ENCODE measurements at regions not wholly inside any gene's neighbourhood (a gene's known extent, or its start where the extent isn't known, plus 50 kb on each side); places are given as distances from the start of the nearest gene placed in this dataset.

- Histone ChIP-seq H3K79me2 (ENCODE audit: control insufficient read depth, insufficient read depth, low read length) (no peaks in the 10 kb centered on the region), H3K9me1 (replicated peaks; ENCODE audit: control insufficient read depth, extremely low read depth, insufficient read depth, low read length) (no peaks in the 10 kb centered on the region), H4K20me1 (replicated peaks; ENCODE audit: control insufficient read depth, extremely low read depth, insufficient read depth, low read length) (no peaks in the 10 kb centered on the region), H2AFZ (ENCODE audit: low read depth, low read length) (no peak overlapping the region), H3K9me3 (replicated peaks; ENCODE audit: control insufficient read depth, insufficient read depth, low read length) (no peaks in the 10 kb centered on the region), H3K27ac (ENCODE audit: insufficient read depth, low read depth, low read length) (no peak overlapping the region), H3K36me3 (ENCODE audit: control insufficient read depth in 2 of 2, extremely low read depth in 1 of 2, insufficient read depth in 2 of 2, low read length in 2 of 2) (no peaks in the 10 kb centered on the region), H3K4me2 (ENCODE audit: insufficient read depth, low read length) (no peak overlapping the region), H3K4me3 (replicated peaks in 1 of 3; ENCODE audit: insufficient read depth in 1 of 3, low read depth in 1 of 3, low read length in 3 of 3) (no peak overlapping the region), H3K27me3 (ENCODE audit: control insufficient read depth in 2 of 2, insufficient read depth in 2 of 2, low read length in 2 of 2) (no peaks in the 10 kb centered on the region), H3K4me1 (ENCODE audit: control insufficient read depth, extremely low read depth, insufficient read depth, low read length) (no peaks in the 10 kb centered on the region), H3K9ac (replicated peaks; ENCODE audit: extremely low read depth, insufficient read depth, low read length) (no peak overlapping the region)
- BruUV-seq (replicated peaks): no TSS peak
- ChIA-PET POLR2A (no interaction called here), CTCF (no interaction called here)
- DNase-seq (ENCODE audit: low read depth, low spot score) (no peak), FAIRE-seq (no peak)
- dilution Hi-C loops (cut with MboI; ENCODE audit: extremely low pct_ligation_motif_present, low sequenced_read_pairs) (no loop called here), intact Hi-C loops (cut with micrococcal nuclease) (no loop called here)
- TF ChIP-seq MYC (IDR thresholded peaks at IDR 0.05; ENCODE audit: low read depth, low read length) (no peak), FOS (IDR thresholded peaks at IDR 0.05; ENCODE audit: borderline replicate concordance, insufficient read depth, low read length) (no peak), GATA2 (IDR thresholded peaks at IDR 0.05; ENCODE audit: insufficient read depth, insufficient read length, low read depth, low read length) (no peak), POLR2AphosphoS5 (IDR thresholded peaks at IDR 0.05; ENCODE audit: insufficient read depth, low read depth, low read length) (no peak), POLR2A (IDR thresholded peaks at IDR 0.05; ENCODE audit: low read depth, low read length) (no peak), CTCF (IDR thresholded peaks at IDR 0.05; ENCODE audit: extremely low read depth in 1 of 2, insufficient read depth in 1 of 2, low read depth in 1 of 2, low read length in 2 of 2) (no peak), EZH2 (IDR thresholded peaks at IDR 0.05; ENCODE audit: borderline replicate concordance, low read depth, low read length, severe bottlenecking) (no peak), JUN (IDR thresholded peaks at IDR 0.05; ENCODE audit: borderline replicate concordance, insufficient read depth, insufficient read length, low read depth) (no peak)
- TF ChIP-seq, protein P1, sequence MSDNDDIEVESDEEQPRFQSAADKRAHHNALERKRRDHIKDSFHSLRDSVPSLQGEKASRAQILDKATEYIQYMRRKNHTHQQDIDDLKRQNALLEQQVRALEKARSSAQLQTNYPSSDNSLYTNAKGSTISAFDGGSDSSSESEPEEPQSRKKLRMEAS (IDR thresholded peaks at IDR 0.05; ENCODE audit: insufficient read depth, insufficient read length): no peak
Measured at GRCh38 chrX:19198473-19198872, 76.2 kb upstream of the ADGRG2 start.
